ENCODE measurements at regions not wholly inside any gene's neighbourhood (a gene's known extent, or its start where the extent isn't known, plus 50 kb on each side); places are given as distances from the start of the nearest gene placed in this dataset.
A peak's percentile ranks its signal among the peaks of the same experiment; 100 is the strongest.

GRCh38 chr13:73754241-73754640 is 380.0 kb downstream of the KLF12 start:
- DNase-seq (ENCODE audit: low read depth) = no peak
- no peak for TF ChIP-seq CTCF (IDR thresholded peaks at IDR 0.05; ENCODE audit: control insufficient read depth, insufficient read depth, low read depth, low read length, missing control alignments)
- H3K4me3 ChIP-seq (ENCODE audit: control insufficient read depth, low read depth, low read length) = no peak overlapping the region

GRCh38 chr13:73751290-73751689 is 382.9 kb downstream of the KLF12 start:
- no peak overlapping the region for H3K4me3 ChIP-seq (ENCODE audit: control insufficient read depth, low read depth, low read length)
- DNase-seq (ENCODE audit: low read depth) = no peak
- no peak for TF ChIP-seq CTCF (IDR thresholded peaks at IDR 0.05; ENCODE audit: control insufficient read depth, insufficient read depth, low read depth, low read length, missing control alignments)

GRCh38 chr13:73748404-73748803 is 385.8 kb downstream of the KLF12 start:
- H3K4me3 ChIP-seq (ENCODE audit: control insufficient read depth, low read depth, low read length) = no peak overlapping the region
- DNase-seq (ENCODE audit: low read depth) = no peak
- TF ChIP-seq CTCF (IDR thresholded peaks at IDR 0.05; ENCODE audit: control insufficient read depth, insufficient read depth, low read depth, low read length, missing control alignments) = no peak

- H3K4me3 ChIP-seq (ENCODE audit: control insufficient read depth, low read depth, low read length) = no peak overlapping the region
- DNase-seq (ENCODE audit: low read depth) = no peak
- no peak for TF ChIP-seq CTCF (IDR thresholded peaks at IDR 0.05; ENCODE audit: control insufficient read depth, insufficient read depth, low read depth, low read length, missing control alignments)
Observed at GRCh38 chr13:73745190-73745589, 389.0 kb downstream of the KLF12 start.

GRCh38 chr13:73742982-73743381 is 391.2 kb downstream of the KLF12 start:
- H3K4me3 ChIP-seq (ENCODE audit: control insufficient read depth, low read depth, low read length) = no peak overlapping the region
- no peak for DNase-seq (ENCODE audit: low read depth)
- TF ChIP-seq CTCF (IDR thresholded peaks at IDR 0.05; ENCODE audit: control insufficient read depth, insufficient read depth, low read depth, low read length, missing control alignments) = no peak

GRCh38 chr13:73741742-73742141 is 392.5 kb downstream of the KLF12 start:
- no peak for DNase-seq (ENCODE audit: low read depth)
- no peak overlapping the region for H3K4me3 ChIP-seq (ENCODE audit: control insufficient read depth, low read depth, low read length)
- no peak for TF ChIP-seq CTCF (IDR thresholded peaks at IDR 0.05; ENCODE audit: control insufficient read depth, insufficient read depth, low read depth, low read length, missing control alignments)

- peak overlapping the region; percentile 4; the same call in 1 of the 2 replicates for H3K4me3 ChIP-seq (ENCODE audit: control insufficient read depth, low read depth, low read length)
- no peak for DNase-seq (ENCODE audit: low read depth)
- TF ChIP-seq CTCF (IDR thresholded peaks at IDR 0.05; ENCODE audit: control insufficient read depth, insufficient read depth, low read depth, low read length, missing control alignments) = no peak
Observed at GRCh38 chr13:73741111-73741510, 393.1 kb downstream of the KLF12 start.
